ENCODE measurements at regions not wholly inside any gene's neighbourhood (a gene's known extent, or its start where the extent isn't known, plus 50 kb on each side); places are given as distances from the start of the nearest gene placed in this dataset.
"Not testable (repeated sequence)": the region's sequence is repeated elsewhere in the genome, so short reads cannot be mapped to it uniquely, and the experiment has no call there.

- TF ChIP-seq CTCF, POLR2AphosphoS5, POLR2A, EP300 (IDR thresholded peaks at IDR 0.05): not testable (repeated sequence)
Measured at GRCh38 chr20:58572428-58572763, 57.2 kb upstream of the APCDD1L start.

All from gastroesophageal sphincter (tissue), 3 donors.